Parathyroid adenoma (tissue), 2 donors: ENCODE measurements at regions not wholly inside any gene's neighbourhood (a gene's known extent, or its start where the extent isn't known, plus 50 kb on each side); places are given as distances from the start of the nearest gene placed in this dataset.

Experiments
- H2AFZ ChIP-seq: fragments of 300-600 bp; sonication (generic); one replicate; pipeline ENCODE4 v1.7.0; 2017; ENCODE audit warnings: antibody characterized with exemption, mild to moderate bottlenecking
- H3K27ac ChIP-seq: fragments of 300-600 bp; sonication (generic); one replicate; pipeline ENCODE4 v1.7.0; 2017
- H3K27me3 ChIP-seq: fragments of 300-600 bp; sonication (generic); one replicate; pipeline ENCODE4 v1.7.0; 2017; ENCODE audit warnings: low read length; ENCODE audit not compliant: control insufficient read depth, insufficient read depth
- H3K36me3 ChIP-seq: fragments of 300-600 bp; sonication (generic); one replicate; pipeline ENCODE4 v1.7.0; 2017; ENCODE audit warnings: low read length; ENCODE audit not compliant: control insufficient read depth, insufficient read depth
- H3K4me1 ChIP-seq: fragments of 300-600 bp; sonication (generic); one replicate; pipeline ENCODE4 v1.7.0; 2017; ENCODE audit warnings: control low read depth
- H3K4me2 ChIP-seq: fragments of 300-600 bp; sonication (generic); one replicate; pipeline ENCODE4 v1.7.0; 2017; ENCODE audit warnings: low read length
- H3K4me3 ChIP-seq: fragments of 300-600 bp; sonication (generic); one replicate; pipeline ENCODE4 v1.7.0; 2017; ENCODE audit warnings: low read depth, low read length
- H3K79me2 ChIP-seq: fragments of 300-600 bp; sonication (generic); one replicate; pipeline ENCODE4 v1.7.0; 2017; ENCODE audit warnings: control low read depth
- H3K9ac ChIP-seq: fragments of 300-600 bp; sonication (generic); one replicate; pipeline ENCODE4 v1.7.0; 2017; ENCODE audit warnings: mild to moderate bottlenecking
- H3K9me3 ChIP-seq: fragments of 300-600 bp; sonication (generic); one replicate; pipeline ENCODE4 v1.7.0; 2017; ENCODE audit warnings: low read length; ENCODE audit not compliant: control insufficient read depth
- CTCF ChIP-seq: fragments of 300-600 bp; sonication (generic); IDR thresholded peaks from one replicate; pipeline ENCODE4 v1.7.0; 2017; ENCODE audit warnings: antibody characterized with exemption, mild to moderate bottlenecking
- donor health status: primary hyperparathyroidism.

GRCh38 chr3:141669434-141669833, 68.7 kb upstream of the RNF7 start:
- no peak for TF ChIP-seq CTCF
- Histone ChIP-seq H3K4me2 (no peak overlapping the region), H3K36me3 (no peaks in the 10 kb centered on the region), H3K27me3 (no peaks in the 10 kb centered on the region), H3K79me2 (no peaks in the 10 kb centered on the region), H3K4me1 (no peaks in the 10 kb centered on the region), H3K9me3 (no peaks in the 10 kb centered on the region), H2AFZ (no peak overlapping the region), H3K9ac (no peak overlapping the region), H3K4me3 (no peak overlapping the region), H3K27ac (no peak overlapping the region)

GRCh38 chr3:141677701-141678100, 60.4 kb upstream of the RNF7 start:
- TF ChIP-seq CTCF = no peak
- no peak overlapping the region for H3K4me2 ChIP-seq
- no peaks in the 10 kb centered on the region for H3K27me3 ChIP-seq
- no peaks in the 10 kb centered on the region for H3K79me2 ChIP-seq
- no peaks in the 10 kb centered on the region for H3K4me1 ChIP-seq
- no peak overlapping the region for H3K27ac ChIP-seq
- H3K36me3 ChIP-seq = no peaks in the 10 kb centered on the region
- no peak overlapping the region for H3K9ac ChIP-seq
- no peaks in the 10 kb centered on the region for H3K9me3 ChIP-seq
- H3K4me3 ChIP-seq = no peak overlapping the region
- H2AFZ ChIP-seq = no peak overlapping the region

- no peak overlapping the region for H3K27ac ChIP-seq
These were observed 57.3 kb upstream of the RNF7 start for GRCh38 chr3:141680620-141681389.

GRCh38 chr3:141681390-141681780, 56.7 kb upstream of the RNF7 start:
- Histone ChIP-seq H3K4me1 (no peaks in the 10 kb centered on the region), H3K79me2 (no peaks in the 10 kb centered on the region), H3K9ac (no peak overlapping the region), H3K27ac (no peak overlapping the region), H3K9me3 (no peaks in the 10 kb centered on the region), H2AFZ (no peak overlapping the region), H3K4me2 (no peak overlapping the region), H3K27me3 (no peaks in the 10 kb centered on the region), H3K36me3 (no peaks in the 10 kb centered on the region), H3K4me3 (no peak overlapping the region)
- TF ChIP-seq CTCF = no peak

More at GRCh38 chr3:141680620-141681389, 57.3 kb upstream of the RNF7 start:
- Histone ChIP-seq H3K27me3 (no peaks in the 10 kb centered on the region), H3K4me2 (no peak overlapping the region), H3K79me2 (no peaks in the 10 kb centered on the region), H2AFZ (peak overlapping the region; percentile 25), H3K4me1 (no peaks in the 10 kb centered on the region), H3K4me3 (no peak overlapping the region), H3K36me3 (no peaks in the 10 kb centered on the region), H3K9me3 (no peaks in the 10 kb centered on the region), H3K9ac (no peak overlapping the region)
- no peak for TF ChIP-seq CTCF

- H3K4me1 ChIP-seq = no peaks in the 10 kb centered on the region
- H3K79me2 ChIP-seq = no peaks in the 10 kb centered on the region
- no peak overlapping the region for H2AFZ ChIP-seq
- no peak overlapping the region for H3K4me3 ChIP-seq
- no peaks in the 10 kb centered on the region for H3K36me3 ChIP-seq
- no peaks in the 10 kb centered on the region for H3K27me3 ChIP-seq
- H3K9ac ChIP-seq = no peak overlapping the region
- no peak overlapping the region for H3K27ac ChIP-seq
- H3K9me3 ChIP-seq = no peaks in the 10 kb centered on the region
- no peak for TF ChIP-seq CTCF
- H3K4me2 ChIP-seq = no peak overlapping the region
These were observed 56.1 kb upstream of the RNF7 start for GRCh38 chr3:141682007-141682406.
